ENCODE measurements at regions not wholly inside any gene's neighbourhood (a gene's known extent, or its start where the extent isn't known, plus 50 kb on each side); places are given as distances from the start of the nearest gene placed in this dataset.
"Not testable (repeated sequence)": the region's sequence is repeated elsewhere in the genome, so short reads cannot be mapped to it uniquely, and the experiment has no call there.

DNA sequence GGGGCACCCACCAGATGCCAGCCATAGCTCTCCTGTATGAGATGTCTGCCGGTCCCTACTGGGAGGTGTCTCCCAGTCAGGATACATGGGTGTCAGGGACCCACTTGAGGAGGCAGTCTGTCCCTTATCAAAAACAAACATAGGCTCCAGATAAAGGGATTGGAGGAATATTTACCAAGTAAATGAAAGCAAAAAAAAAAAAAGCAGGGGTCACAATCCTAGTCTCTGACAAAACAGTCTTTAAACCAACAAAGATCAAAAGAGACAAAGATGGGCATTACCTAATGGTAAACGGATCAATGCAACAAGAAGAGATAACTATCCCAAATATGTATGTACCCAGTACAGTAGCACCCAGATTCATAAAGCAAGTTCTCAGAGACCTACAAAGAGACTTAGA is 640.0 kb upstream of the LRRTM4 start:
- TF ChIP-seq, protein P1, sequence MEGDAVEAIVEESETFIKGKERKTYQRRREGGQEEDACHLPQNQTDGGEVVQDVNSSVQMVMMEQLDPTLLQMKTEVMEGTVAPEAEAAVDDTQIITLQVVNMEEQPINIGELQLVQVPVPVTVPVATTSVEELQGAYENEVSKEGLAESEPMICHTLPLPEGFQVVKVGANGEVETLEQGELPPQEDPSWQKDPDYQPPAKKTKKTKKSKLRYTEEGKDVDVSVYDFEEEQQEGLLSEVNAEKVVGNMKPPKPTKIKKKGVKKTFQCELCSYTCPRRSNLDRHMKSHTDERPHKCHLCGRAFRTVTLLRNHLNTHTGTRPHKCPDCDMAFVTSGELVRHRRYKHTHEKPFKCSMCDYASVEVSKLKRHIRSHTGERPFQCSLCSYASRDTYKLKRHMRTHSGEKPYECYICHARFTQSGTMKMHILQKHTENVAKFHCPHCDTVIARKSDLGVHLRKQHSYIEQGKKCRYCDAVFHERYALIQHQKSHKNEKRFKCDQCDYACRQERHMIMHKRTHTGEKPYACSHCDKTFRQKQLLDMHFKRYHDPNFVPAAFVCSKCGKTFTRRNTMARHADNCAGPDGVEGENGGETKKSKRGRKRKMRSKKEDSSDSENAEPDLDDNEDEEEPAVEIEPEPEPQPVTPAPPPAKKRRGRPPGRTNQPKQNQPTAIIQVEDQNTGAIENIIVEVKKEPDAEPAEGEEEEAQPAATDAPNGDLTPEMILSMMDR (IDR thresholded peaks at IDR 0.05), result no peak
- intact Hi-C loops (cut with DNase I), result no loop called here
- H3K9me3 ChIP-seq, result no peaks in the 10 kb centered on the region
- H3K27me3 ChIP-seq, result no peaks in the 10 kb centered on the region
- DNase-seq (ENCODE audit: extremely low spot score in 2 of 2), result no peak
- H3K4me3 ChIP-seq, result no peak overlapping the region
- no peak overlapping the region for H3K27ac ChIP-seq
- no peaks in the 10 kb centered on the region for H3K36me3 ChIP-seq
- no peaks in the 10 kb centered on the region for H3K4me1 ChIP-seq

DNA sequence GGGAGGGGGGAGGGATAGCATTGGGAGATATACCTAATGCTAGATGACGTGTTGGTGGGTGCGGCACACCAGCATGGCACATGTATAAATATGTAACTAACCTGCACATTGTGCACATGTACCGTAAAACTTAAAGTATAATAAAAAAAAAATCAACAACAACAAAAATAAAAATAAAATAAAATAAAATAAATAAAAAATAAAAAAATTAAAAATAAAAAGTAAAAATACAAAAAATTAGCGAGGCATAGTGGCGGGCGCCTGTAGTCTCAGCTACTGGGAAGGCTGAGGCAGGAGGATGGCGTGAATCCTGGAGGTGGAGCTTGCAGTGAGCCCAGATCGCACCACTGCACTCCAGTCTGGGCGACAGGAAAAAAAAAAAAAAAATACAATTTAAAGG is 650.0 kb upstream of the LRRTM4 start:
- H3K4me1 ChIP-seq; H3K27ac ChIP-seq; H3K4me3 ChIP-seq; H3K27me3 ChIP-seq; H3K36me3 ChIP-seq; H3K9me3 ChIP-seq; DNase-seq (ENCODE audit: extremely low spot score in 2 of 2); intact Hi-C loops (cut with DNase I): not testable (repeated sequence)

DNA sequence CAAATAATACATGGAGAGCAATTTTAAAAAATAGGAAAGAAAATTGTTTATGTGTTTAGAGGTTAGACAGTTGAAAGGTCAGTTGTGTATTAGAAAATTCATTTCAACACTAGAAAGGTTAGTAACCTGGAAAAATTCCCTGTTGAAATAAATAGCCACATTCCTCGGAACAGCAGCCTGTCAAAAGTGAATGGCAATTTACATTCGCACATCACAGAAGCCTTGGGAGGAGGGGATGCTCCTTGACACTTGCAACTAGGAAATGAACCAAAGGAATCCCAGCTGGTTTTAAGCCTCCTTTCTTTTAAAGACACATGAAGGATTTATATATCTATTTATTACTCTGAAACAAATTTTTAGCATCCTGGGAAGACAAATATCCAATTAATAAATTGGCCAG is 653.5 kb upstream of the LRRTM4 start:
- TF ChIP-seq POLR2A (IDR thresholded peaks at IDR 0.05), result no peak
- TF ChIP-seq POLR2AphosphoS5 (IDR thresholded peaks at IDR 0.05; ENCODE audit: insufficient read depth in 1 of 2, low read depth in 1 of 2), result no peak
- TF ChIP-seq, protein P1 (IDR thresholded peaks at IDR 0.05), result no peak
- Histone ChIP-seq H3K27ac (no peak overlapping the region), H3K27me3 (no peaks in the 10 kb centered on the region), H3K36me3 (no peaks in the 10 kb centered on the region), H3K4me1 (no peaks in the 10 kb centered on the region), H3K9me3 (no peaks in the 10 kb centered on the region), H3K4me3 (no peak overlapping the region)
- intact Hi-C loops (cut with DNase I), result no loop called here
- DNase-seq (ENCODE audit: extremely low spot score in 2 of 2), result no peak

DNA sequence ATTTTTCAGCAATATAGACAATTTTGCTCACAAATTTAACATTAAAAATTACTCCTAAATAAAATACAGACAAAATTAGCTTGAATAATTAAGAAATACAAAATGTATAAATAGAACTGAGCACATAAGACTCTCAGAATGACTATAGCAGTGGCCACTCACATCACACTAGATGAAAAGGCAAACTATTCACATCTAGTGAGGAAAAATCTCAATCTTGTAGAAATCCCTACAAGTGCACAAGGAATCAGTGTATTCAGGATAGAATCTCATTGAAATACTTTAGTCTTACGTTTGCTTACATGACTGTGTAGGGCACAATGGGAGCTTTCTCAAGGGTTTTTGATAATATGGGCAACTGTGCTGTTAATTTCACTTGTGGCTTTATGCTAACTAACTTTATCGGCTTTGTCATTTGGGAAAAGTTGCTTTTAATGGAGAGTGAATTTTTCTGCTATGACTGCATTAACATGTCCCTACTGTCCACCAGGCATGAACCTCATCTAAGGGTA is 678.9 kb upstream of the LRRTM4 start:
- Histone ChIP-seq H3K4me1 (no peaks in the 10 kb centered on the region), H3K27me3 (no peaks in the 10 kb centered on the region), H3K27ac (no peak overlapping the region), H3K4me3 (no peak overlapping the region), H3K9me3 (no peaks in the 10 kb centered on the region), H3K36me3 (no peaks in the 10 kb centered on the region)
- TF ChIP-seq POLR2A (IDR thresholded peaks at IDR 0.05), result no peak
- TF ChIP-seq, protein P1 (IDR thresholded peaks at IDR 0.05), result no peak
- TF ChIP-seq POLR2AphosphoS5 (IDR thresholded peaks at IDR 0.05; ENCODE audit: insufficient read depth in 1 of 2, low read depth in 1 of 2), result no peak
- DNase-seq (ENCODE audit: extremely low spot score in 2 of 2), result no peak
- intact Hi-C loops (cut with DNase I), result no loop called here

DNA sequence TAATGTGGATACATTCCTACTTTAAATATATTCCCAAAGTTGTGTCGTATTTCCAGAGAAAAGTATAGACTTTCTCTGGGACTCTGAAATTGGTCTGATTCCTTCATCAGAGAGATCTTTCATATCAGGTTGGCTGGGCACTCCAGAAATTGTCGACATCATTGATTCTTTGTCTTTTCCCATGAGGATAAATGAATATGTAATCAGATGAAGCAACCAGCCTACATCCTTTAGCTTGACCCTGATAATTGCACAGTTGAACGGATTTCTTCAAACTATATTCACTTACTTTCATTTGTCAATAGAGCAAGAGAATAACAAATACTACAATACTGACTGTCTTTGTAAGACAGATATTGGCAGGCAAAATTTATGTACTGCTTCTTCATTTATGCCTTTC is 680.2 kb upstream of the LRRTM4 start:
- TF ChIP-seq, protein P1 (IDR thresholded peaks at IDR 0.05), result no peak
- TF ChIP-seq POLR2A (IDR thresholded peaks at IDR 0.05) (no peak), POLR2AphosphoS5 (IDR thresholded peaks at IDR 0.05; ENCODE audit: insufficient read depth in 1 of 2, low read depth in 1 of 2) (no peak)
- no peaks in the 10 kb centered on the region for H3K9me3 ChIP-seq
- intact Hi-C loops (cut with DNase I), result no loop called here
- H3K27me3 ChIP-seq, result no peaks in the 10 kb centered on the region
- no peak overlapping the region for H3K27ac ChIP-seq
- H3K4me3 ChIP-seq, result no peak overlapping the region
- H3K36me3 ChIP-seq, result no peaks in the 10 kb centered on the region
- no peak for DNase-seq (ENCODE audit: extremely low spot score in 2 of 2)
- H3K4me1 ChIP-seq, result no peaks in the 10 kb centered on the region

Data from vagina (tissue), 2 donors.